ENCODE measurements at regions not wholly inside any gene's neighbourhood (a gene's known extent, or its start where the extent isn't known, plus 50 kb on each side); places are given as distances from the start of the nearest gene placed in this dataset.

DNA sequence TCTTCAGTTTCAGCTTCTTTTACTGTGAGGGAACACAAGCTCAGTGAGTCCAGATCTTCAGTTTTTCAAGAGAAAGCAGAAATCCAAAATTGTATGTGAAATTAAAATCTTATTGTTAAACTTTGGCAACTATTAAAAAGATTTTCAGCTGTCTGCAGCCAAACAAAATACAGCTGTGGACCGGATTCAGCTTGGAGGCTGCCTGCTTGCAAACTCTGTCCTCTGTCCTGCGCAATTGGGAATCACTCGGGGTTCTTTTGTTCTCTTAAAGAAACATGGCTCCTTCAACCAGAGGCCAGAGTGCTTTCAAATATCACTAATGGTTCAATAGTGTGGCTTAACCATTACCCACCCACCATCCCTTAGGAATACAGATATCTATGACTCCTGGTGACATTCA, 201.2 kb downstream of the CHIC2 start:
- TF ChIP-seq CTCF (IDR thresholded peaks at IDR 0.05; ENCODE audit: insufficient read depth, low read depth, low read length) (no peak), EZH2 (IDR thresholded peaks at IDR 0.05; ENCODE audit: insufficient read depth, low read length) (no peak)
